Type B pancreatic cell (in vitro differentiated cells): ENCODE measurements at regions not wholly inside any gene's neighbourhood (a gene's known extent, or its start where the extent isn't known, plus 50 kb on each side); places are given as distances from the start of the nearest gene placed in this dataset.

ENCODE experiments used
- DNase-seq: peaks from one replicate; pipeline ENCODE4 v3.0.0; 2021; ENCODE audit warnings: mixed read lengths; ENCODE audit not compliant: unreplicated experiment; ENCODE audit errors: extremely low spot score
- H3K27ac Mint-ChIP-seq: 2 replicates; pipeline ENCODE4 v1.8.0; 2021; ENCODE audit warnings: mild to moderate bottlenecking, mixed read lengths
- H3K27me3 Mint-ChIP-seq: 2 replicates; pipeline ENCODE4 v1.8.0; 2021; ENCODE audit warnings: mixed read lengths
- H3K36me3 Mint-ChIP-seq: 2 replicates; pipeline ENCODE4 v1.8.0; 2021; ENCODE audit warnings: mixed read lengths
- H3K4me1 Mint-ChIP-seq: one replicate; pipeline ENCODE4 v1.8.0; 2021; ENCODE audit warnings: mixed read lengths; ENCODE audit not compliant: unreplicated experiment
- H3K4me3 Mint-ChIP-seq: 2 replicates; pipeline ENCODE4 v1.8.0; 2021; ENCODE audit warnings: mild to moderate bottlenecking, mixed read lengths
- H3K9me3 Mint-ChIP-seq: 2 replicates; pipeline ENCODE4 v1.8.0; 2021; ENCODE audit warnings: mixed read lengths
- CTCF ChIP-seq: fragments of 200-600 bp; sonication (generic); conservative IDR thresholded peaks from 2 replicates; pipeline ENCODE4 v1.5.0; 2021; ENCODE audit warnings: antibody characterized with exemption, mild to moderate bottlenecking

- Mint-ChIP-seq H3K4me1 (peaks cover 8% of the 10 kb centered on the region), H3K9me3 (peaks cover 10% of the 10 kb centered on the region), H3K27me3 (peaks cover 10% of the 10 kb centered on the region)
These were observed 122.7 kb downstream of the AKAP11 start for GRCh38 chr13:42394711-42395085.

DNA sequence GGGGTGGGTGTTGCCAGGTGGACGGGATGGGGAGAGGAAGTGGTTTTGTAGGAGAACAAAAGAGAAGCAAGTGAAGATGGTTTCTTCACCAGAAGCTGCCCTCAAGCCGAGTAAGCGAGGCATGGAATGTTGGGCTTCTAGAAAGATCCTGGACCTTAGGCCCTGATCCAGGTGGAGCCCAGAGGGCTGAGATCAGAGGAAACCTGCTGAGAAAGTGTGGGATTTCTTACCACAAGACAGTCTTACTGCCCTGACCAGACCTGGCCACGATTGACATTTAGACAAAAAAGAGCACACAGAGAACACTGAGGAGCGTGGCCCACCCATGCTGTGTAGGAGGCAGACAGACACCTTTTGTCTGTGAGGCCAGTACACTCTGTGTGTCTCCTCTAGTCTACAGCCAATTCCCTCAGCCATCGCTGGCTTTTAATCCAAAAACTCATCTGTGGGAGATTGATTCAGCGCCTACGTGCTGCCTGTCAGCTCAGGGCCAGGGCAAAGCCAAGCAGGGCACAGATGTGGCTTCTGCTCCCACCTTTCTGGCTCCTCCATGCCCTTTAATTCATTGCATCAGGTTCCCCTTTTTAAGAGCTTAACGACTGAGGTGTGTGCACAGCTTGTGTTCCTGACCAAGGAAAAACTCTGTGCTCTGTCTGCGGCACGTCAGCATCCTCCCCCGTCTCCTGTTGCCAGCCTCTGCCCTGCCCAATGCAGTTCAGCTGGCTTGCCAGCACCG is 123.3 kb downstream of the AKAP11 start:
- H3K4me3 Mint-ChIP-seq = no peak overlapping the region
- TF ChIP-seq CTCF = no peak
- H3K36me3 Mint-ChIP-seq = no peaks in the 10 kb centered on the region
- peaks cover 8% of the 10 kb centered on the region for H3K4me1 Mint-ChIP-seq
- peaks cover 10% of the 10 kb centered on the region for H3K27me3 Mint-ChIP-seq
- DNase-seq = no peak
- H3K27ac Mint-ChIP-seq = no peak overlapping the region
- peaks cover 10% of the 10 kb centered on the region for H3K9me3 Mint-ChIP-seq

More at GRCh38 chr13:42394711-42395085, 122.7 kb downstream of the AKAP11 start:
- DNase-seq = no peak
- H3K36me3 Mint-ChIP-seq = no peaks in the 10 kb centered on the region
- no peak overlapping the region for H3K4me3 Mint-ChIP-seq
- TF ChIP-seq CTCF = no peak
- no peak overlapping the region for H3K27ac Mint-ChIP-seq

DNA sequence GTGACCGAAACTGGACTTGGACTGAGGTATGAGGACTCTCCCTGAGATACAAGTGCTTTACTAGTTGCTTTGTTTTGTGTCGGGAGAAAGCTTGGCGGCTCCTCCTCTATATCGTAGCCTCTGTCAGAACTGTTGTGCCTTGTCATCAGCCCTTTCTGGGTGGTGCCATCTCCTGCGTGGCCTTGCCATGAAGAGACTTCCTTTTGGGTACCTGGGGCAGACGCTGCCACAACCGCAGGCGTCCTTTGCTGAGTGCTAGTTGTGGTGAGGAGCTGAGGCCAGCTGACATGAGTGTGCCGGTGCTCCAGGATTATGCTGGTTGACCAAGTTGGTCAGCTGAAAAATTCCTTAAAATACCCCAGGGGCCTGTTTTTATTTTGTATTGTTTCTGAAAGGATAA is 124.5 kb downstream of the AKAP11 start:
- no peak for DNase-seq
- no peak for TF ChIP-seq CTCF
- peaks cover 10% of the 10 kb centered on the region for H3K27me3 Mint-ChIP-seq
- peaks cover 8% of the 10 kb centered on the region for H3K4me1 Mint-ChIP-seq
- peaks cover 10% of the 10 kb centered on the region for H3K9me3 Mint-ChIP-seq
- no peak overlapping the region for H3K27ac Mint-ChIP-seq
- no peak overlapping the region for H3K4me3 Mint-ChIP-seq
- no peaks in the 10 kb centered on the region for H3K36me3 Mint-ChIP-seq

GRCh38 chr13:42396901-42397655 is 125.1 kb downstream of the AKAP11 start:
- H3K27me3 Mint-ChIP-seq = peaks cover 10% of the 10 kb centered on the region
- no peak overlapping the region for H3K27ac Mint-ChIP-seq
- no peak overlapping the region for H3K4me3 Mint-ChIP-seq
- peaks cover 10% of the 10 kb centered on the region for H3K9me3 Mint-ChIP-seq
- H3K4me1 Mint-ChIP-seq = peaks cover 8% of the 10 kb centered on the region
- DNase-seq = no peak
- no peaks in the 10 kb centered on the region for H3K36me3 Mint-ChIP-seq
- TF ChIP-seq CTCF = no peak

DNA sequence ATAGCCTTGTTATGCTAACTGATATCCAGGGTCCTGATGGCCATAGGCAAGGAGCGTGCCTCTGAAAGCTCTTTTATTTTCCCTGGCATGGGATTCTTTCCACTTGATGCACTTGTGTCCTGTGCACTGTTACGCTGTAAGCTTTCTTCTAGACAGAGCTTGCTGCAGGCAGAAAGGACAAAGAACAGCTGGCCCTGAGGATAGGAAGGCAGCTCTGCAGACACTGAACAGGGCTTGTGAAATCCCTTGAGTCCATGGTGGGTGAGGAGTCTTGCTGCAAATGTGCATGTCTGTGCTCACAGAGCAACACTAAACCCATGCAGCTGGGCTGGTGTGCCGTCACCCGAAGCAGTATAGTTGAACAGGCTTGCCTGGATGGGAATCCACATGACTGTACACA is 126.6 kb downstream of the AKAP11 start:
- H3K27ac Mint-ChIP-seq = no peak overlapping the region
- H3K9me3 Mint-ChIP-seq = peaks cover 4% of the 10 kb centered on the region
- no peak overlapping the region for H3K4me3 Mint-ChIP-seq
- DNase-seq = no peak
- TF ChIP-seq CTCF = no peak
- peaks cover 7% of the 10 kb centered on the region for H3K27me3 Mint-ChIP-seq
- H3K36me3 Mint-ChIP-seq = no peaks in the 10 kb centered on the region
- peaks cover 4% of the 10 kb centered on the region for H3K4me1 Mint-ChIP-seq
